ENCODE measurements at regions not wholly inside any gene's neighbourhood (a gene's known extent, or its start where the extent isn't known, plus 50 kb on each side); places are given as distances from the start of the nearest gene placed in this dataset.
"Not testable (repeated sequence)": the region's sequence is repeated elsewhere in the genome, so short reads cannot be mapped to it uniquely, and the experiment has no call there.

GRCh38 chr10:65416094-65416493, 1509.7 kb upstream of the LRRTM3 start:
- H3K4me1 Mint-ChIP-seq (ENCODE audit: low read depth in 2 of 2), result no peaks in the 10 kb centered on the region
- DNase-seq (no peak), ATAC-seq (replicated peaks) (no peak)
- H3K36me3 Mint-ChIP-seq (ENCODE audit: insufficient read depth), result no peaks in the 10 kb centered on the region
- no peaks in the 10 kb centered on the region for H3K27me3 Mint-ChIP-seq
- peaks cover 0 to 17% of the 10 kb centered on the region in 2 donors for H3K9me3 Mint-ChIP-seq
- no peak overlapping the region for H3K27ac Mint-ChIP-seq
- H3K4me3 Mint-ChIP-seq, result no peak overlapping the region

- DNase-seq (no peak), ATAC-seq (replicated peaks) (no peak)
- Mint-ChIP-seq H3K4me1 (ENCODE audit: low read depth in 2 of 2) (no peaks in the 10 kb centered on the region), H3K4me3 (no peak overlapping the region), H3K27ac (no peak overlapping the region), H3K9me3 (peaks cover 0 to 18% of the 10 kb centered on the region in 2 donors), H3K36me3 (ENCODE audit: insufficient read depth) (no peaks in the 10 kb centered on the region), H3K27me3 (no peaks in the 10 kb centered on the region)
These were observed 1506.2 kb upstream of the LRRTM3 start for GRCh38 chr10:65419629-65420028.

GRCh38 chr10:65423043-65423442, 1502.8 kb upstream of the LRRTM3 start:
- H3K9me3 Mint-ChIP-seq, result peaks cover 2 to 15% of the 10 kb centered on the region in 2 donors
- H3K4me3 Mint-ChIP-seq, result no peak overlapping the region
- DNase-seq, result no peak
- H3K27ac Mint-ChIP-seq, result no peak overlapping the region
- no peaks in the 10 kb centered on the region for H3K4me1 Mint-ChIP-seq (ENCODE audit: low read depth in 2 of 2)
- ATAC-seq (replicated peaks), result no peak
- H3K27me3 Mint-ChIP-seq, result no peaks in the 10 kb centered on the region
- H3K36me3 Mint-ChIP-seq (ENCODE audit: insufficient read depth), result no peaks in the 10 kb centered on the region

GRCh38 chr10:65429381-65429780, 1496.5 kb upstream of the LRRTM3 start:
- not testable (repeated sequence) for H3K27me3 Mint-ChIP-seq; H3K36me3 Mint-ChIP-seq (ENCODE audit: insufficient read depth); H3K4me1 Mint-ChIP-seq (ENCODE audit: low read depth in 2 of 2); ATAC-seq (replicated peaks); H3K4me3 Mint-ChIP-seq; H3K27ac Mint-ChIP-seq; DNase-seq
- peaks cover 2 to 18% of the 10 kb centered on the region in 2 donors for H3K9me3 Mint-ChIP-seq

- ATAC-seq (replicated peaks), result no peak
- Mint-ChIP-seq H3K9me3 (peaks cover 7 to 18% of the 10 kb centered on the region in 2 donors), H3K27me3 (no peaks in the 10 kb centered on the region), H3K36me3 (ENCODE audit: insufficient read depth) (no peaks in the 10 kb centered on the region), H3K4me1 (ENCODE audit: low read depth in 2 of 2) (no peaks in the 10 kb centered on the region), H3K4me3 (no peak overlapping the region), H3K27ac (no peak overlapping the region)
- no peak for DNase-seq
These were observed 1494.9 kb upstream of the LRRTM3 start for GRCh38 chr10:65430979-65431378.

GRCh38 chr10:65470986-65471385, 1454.8 kb upstream of the LRRTM3 start:
- DNase-seq (no peak), ATAC-seq (replicated peaks) (no peak)
- Mint-ChIP-seq H3K27me3 (no peaks in the 10 kb centered on the region), H3K4me3 (no peak overlapping the region), H3K36me3 (ENCODE audit: insufficient read depth) (no peaks in the 10 kb centered on the region), H3K9me3 (peaks cover 14 to 18% of the 10 kb centered on the region in 2 donors), H3K27ac (no peak overlapping the region), H3K4me1 (ENCODE audit: low read depth in 2 of 2) (no peaks in the 10 kb centered on the region)

GRCh38 chr10:65482848-65483247, 1443.0 kb upstream of the LRRTM3 start:
- H3K4me3 Mint-ChIP-seq, result no peak overlapping the region
- no peak for ATAC-seq (replicated peaks)
- H3K27me3 Mint-ChIP-seq, result no peaks in the 10 kb centered on the region
- no peak overlapping the region for H3K27ac Mint-ChIP-seq
- peaks cover 4 to 7% of the 10 kb centered on the region in 2 donors for H3K9me3 Mint-ChIP-seq
- no peaks in the 10 kb centered on the region for H3K36me3 Mint-ChIP-seq (ENCODE audit: insufficient read depth)
- no peak for DNase-seq
- H3K4me1 Mint-ChIP-seq (ENCODE audit: low read depth in 2 of 2), result no peaks in the 10 kb centered on the region

- no peak overlapping the region for H3K27ac Mint-ChIP-seq
- DNase-seq, result no peak
- peaks cover 0 to 2% of the 10 kb centered on the region in 2 donors for H3K9me3 Mint-ChIP-seq
- no peak overlapping the region for H3K4me3 Mint-ChIP-seq
- no peak for ATAC-seq (replicated peaks)
- no peaks in the 10 kb centered on the region for H3K4me1 Mint-ChIP-seq (ENCODE audit: low read depth in 2 of 2)
- H3K36me3 Mint-ChIP-seq (ENCODE audit: insufficient read depth), result no peaks in the 10 kb centered on the region
- no peaks in the 10 kb centered on the region for H3K27me3 Mint-ChIP-seq
These were observed 1434.0 kb upstream of the LRRTM3 start for GRCh38 chr10:65491799-65492198.

GRCh38 chr10:65496541-65496940, 1429.3 kb upstream of the LRRTM3 start:
- DNase-seq, result no peak
- Mint-ChIP-seq H3K9me3 (peaks cover 0 to 2% of the 10 kb centered on the region in 2 donors), H3K27ac (no peak overlapping the region), H3K4me3 (no peak overlapping the region), H3K4me1 (ENCODE audit: low read depth in 2 of 2) (no peaks in the 10 kb centered on the region), H3K36me3 (ENCODE audit: insufficient read depth) (no peaks in the 10 kb centered on the region), H3K27me3 (no peaks in the 10 kb centered on the region)
- ATAC-seq (replicated peaks), result no peak

- Mint-ChIP-seq H3K36me3 (ENCODE audit: insufficient read depth) (no peaks in the 10 kb centered on the region), H3K27ac (no peak overlapping the region)
These were observed 1428.0 kb upstream of the LRRTM3 start for GRCh38 chr10:65497837-65498236.

GRCh38 chr10:65500716-65501115, 1425.1 kb upstream of the LRRTM3 start:
- H3K9me3 Mint-ChIP-seq, result peaks cover 3 to 16% of the 10 kb centered on the region in 2 donors
- no peaks in the 10 kb centered on the region for H3K27me3 Mint-ChIP-seq
- H3K36me3 Mint-ChIP-seq (ENCODE audit: insufficient read depth), result no peaks in the 10 kb centered on the region
- no peak for ATAC-seq (replicated peaks)
- DNase-seq, result no peak
- no peaks in the 10 kb centered on the region for H3K4me1 Mint-ChIP-seq (ENCODE audit: low read depth in 2 of 2)
- no peak overlapping the region for H3K27ac Mint-ChIP-seq
- no peak overlapping the region for H3K4me3 Mint-ChIP-seq

More at GRCh38 chr10:65497837-65498236, 1428.0 kb upstream of the LRRTM3 start:
- H3K4me1 Mint-ChIP-seq (ENCODE audit: low read depth in 2 of 2), result no peaks in the 10 kb centered on the region
- DNase-seq (no peak), ATAC-seq (replicated peaks) (no peak)
- H3K27me3 Mint-ChIP-seq, result no peaks in the 10 kb centered on the region
- peaks cover 0 to 2% of the 10 kb centered on the region in 2 donors for H3K9me3 Mint-ChIP-seq
- no peak overlapping the region for H3K4me3 Mint-ChIP-seq

- Mint-ChIP-seq H3K9me3 (peaks cover 3 to 18% of the 10 kb centered on the region in 2 donors), H3K27me3 (no peaks in the 10 kb centered on the region), H3K4me3 (no peak overlapping the region), H3K36me3 (ENCODE audit: insufficient read depth) (no peaks in the 10 kb centered on the region), H3K27ac (no peak overlapping the region), H3K4me1 (ENCODE audit: low read depth in 2 of 2) (no peaks in the 10 kb centered on the region)
- ATAC-seq (replicated peaks) (no peak), DNase-seq (no peak)
These were observed 1424.6 kb upstream of the LRRTM3 start for GRCh38 chr10:65501259-65501658.

- Mint-ChIP-seq H3K36me3 (ENCODE audit: insufficient read depth) (no peaks in the 10 kb centered on the region), H3K27me3 (no peaks in the 10 kb centered on the region), H3K4me1 (ENCODE audit: low read depth in 2 of 2) (no peaks in the 10 kb centered on the region), H3K9me3 (peaks cover 6 to 11% of the 10 kb centered on the region in 2 donors), H3K4me3 (no peak overlapping the region), H3K27ac (no peak overlapping the region)
- DNase-seq, result no peak
- ATAC-seq (replicated peaks), result no peak
These were observed 1407.5 kb upstream of the LRRTM3 start for GRCh38 chr10:65518379-65518778.

GRCh38 chr10:65528986-65529385, 1396.8 kb upstream of the LRRTM3 start:
- no peak overlapping the region for H3K27ac Mint-ChIP-seq
- no peaks in the 10 kb centered on the region for H3K4me1 Mint-ChIP-seq (ENCODE audit: low read depth in 2 of 2)
- DNase-seq (no peak), ATAC-seq (replicated peaks) (no peak)
- peaks cover 5 to 8% of the 10 kb centered on the region in 2 donors for H3K9me3 Mint-ChIP-seq
- H3K4me3 Mint-ChIP-seq, result no peak overlapping the region
- no peaks in the 10 kb centered on the region for H3K36me3 Mint-ChIP-seq (ENCODE audit: insufficient read depth)
- no peaks in the 10 kb centered on the region for H3K27me3 Mint-ChIP-seq

- Mint-ChIP-seq H3K9me3 (peaks cover 0 to 2% of the 10 kb centered on the region in 2 donors), H3K4me1 (ENCODE audit: low read depth in 2 of 2) (no peaks in the 10 kb centered on the region), H3K36me3 (ENCODE audit: insufficient read depth) (no peaks in the 10 kb centered on the region), H3K27me3 (no peaks in the 10 kb centered on the region), H3K4me3 (no peak overlapping the region), H3K27ac (no peak overlapping the region)
- no peak for ATAC-seq (replicated peaks)
- no peak for DNase-seq
These were observed 1394.3 kb upstream of the LRRTM3 start for GRCh38 chr10:65531545-65531944.

Measured in effector memory CD8-positive, alpha-beta T cell (primary cell).